Choroid plexus epithelial cell (primary cell): ENCODE measurements at regions not wholly inside any gene's neighbourhood (a gene's known extent, or its start where the extent isn't known, plus 50 kb on each side); places are given as distances from the start of the nearest gene placed in this dataset.

Experiments used
- DNase-seq: peaks from one replicate; pipeline ENCODE4 v3.0.0-alpha.2; 2010; ENCODE audit warnings: low read depth
- H3K4me3 ChIP-seq: 2 replicates; pipeline ENCODE4 v1.5.1; 2011; ENCODE audit warnings: low read depth, mild to moderate bottlenecking, control low read depth, low read length, moderate library complexity
- TF ChIP-seq, protein P1 (sequence below): conservative IDR thresholded peaks from 2 replicates; pipeline ENCODE4 v1.5.1; 2011; ENCODE audit warnings: low read depth, mild to moderate bottlenecking, control low read depth, inconsistent platforms, low read length, moderate library complexity

DNA sequence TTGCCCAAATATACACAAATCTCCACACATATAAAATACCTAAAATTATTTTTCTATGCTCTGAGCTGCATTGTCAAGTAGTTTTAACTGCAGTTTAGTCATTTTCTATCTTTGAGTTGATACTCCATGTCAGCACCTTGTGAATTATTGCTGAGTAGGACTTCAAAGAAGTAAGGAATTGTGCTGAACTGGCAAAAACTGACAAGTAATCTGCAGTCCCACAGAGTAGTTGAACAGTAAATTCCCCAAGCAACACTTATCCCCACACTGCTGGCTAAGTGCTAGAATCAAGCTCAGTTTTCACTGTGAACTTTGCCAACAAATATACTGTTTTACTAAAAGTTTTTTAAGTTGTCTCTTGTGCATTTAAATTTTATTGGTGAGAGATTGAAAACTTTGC lies 141.8 kb upstream of the ST6GAL2 start:
- TF ChIP-seq, protein P1, sequence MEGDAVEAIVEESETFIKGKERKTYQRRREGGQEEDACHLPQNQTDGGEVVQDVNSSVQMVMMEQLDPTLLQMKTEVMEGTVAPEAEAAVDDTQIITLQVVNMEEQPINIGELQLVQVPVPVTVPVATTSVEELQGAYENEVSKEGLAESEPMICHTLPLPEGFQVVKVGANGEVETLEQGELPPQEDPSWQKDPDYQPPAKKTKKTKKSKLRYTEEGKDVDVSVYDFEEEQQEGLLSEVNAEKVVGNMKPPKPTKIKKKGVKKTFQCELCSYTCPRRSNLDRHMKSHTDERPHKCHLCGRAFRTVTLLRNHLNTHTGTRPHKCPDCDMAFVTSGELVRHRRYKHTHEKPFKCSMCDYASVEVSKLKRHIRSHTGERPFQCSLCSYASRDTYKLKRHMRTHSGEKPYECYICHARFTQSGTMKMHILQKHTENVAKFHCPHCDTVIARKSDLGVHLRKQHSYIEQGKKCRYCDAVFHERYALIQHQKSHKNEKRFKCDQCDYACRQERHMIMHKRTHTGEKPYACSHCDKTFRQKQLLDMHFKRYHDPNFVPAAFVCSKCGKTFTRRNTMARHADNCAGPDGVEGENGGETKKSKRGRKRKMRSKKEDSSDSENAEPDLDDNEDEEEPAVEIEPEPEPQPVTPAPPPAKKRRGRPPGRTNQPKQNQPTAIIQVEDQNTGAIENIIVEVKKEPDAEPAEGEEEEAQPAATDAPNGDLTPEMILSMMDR, result no peak
- peak; percentile 37 for DNase-seq
- no peak overlapping the region for H3K4me3 ChIP-seq

DNA sequence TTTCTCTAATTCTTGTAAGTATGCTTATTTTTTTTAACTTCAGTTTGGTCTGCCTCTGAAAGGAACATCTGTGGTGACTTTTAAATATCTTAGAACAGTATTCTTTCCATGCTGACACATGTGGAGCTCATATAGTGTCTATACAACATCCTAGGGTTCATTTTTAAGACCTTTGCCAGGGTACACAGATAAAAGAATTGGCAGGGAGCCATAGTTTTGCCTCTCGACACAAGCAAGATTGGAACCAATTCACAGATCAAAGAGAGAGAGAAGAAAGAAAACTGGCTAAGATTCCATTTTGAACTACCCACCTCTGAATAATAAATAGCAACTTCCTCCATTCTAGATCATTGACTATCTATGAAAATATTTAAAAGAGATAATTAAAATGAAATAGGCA lies 142.7 kb upstream of the ST6GAL2 start:
- no peak for DNase-seq
- no peak overlapping the region for H3K4me3 ChIP-seq
- TF ChIP-seq, protein P1, result no peak

DNA sequence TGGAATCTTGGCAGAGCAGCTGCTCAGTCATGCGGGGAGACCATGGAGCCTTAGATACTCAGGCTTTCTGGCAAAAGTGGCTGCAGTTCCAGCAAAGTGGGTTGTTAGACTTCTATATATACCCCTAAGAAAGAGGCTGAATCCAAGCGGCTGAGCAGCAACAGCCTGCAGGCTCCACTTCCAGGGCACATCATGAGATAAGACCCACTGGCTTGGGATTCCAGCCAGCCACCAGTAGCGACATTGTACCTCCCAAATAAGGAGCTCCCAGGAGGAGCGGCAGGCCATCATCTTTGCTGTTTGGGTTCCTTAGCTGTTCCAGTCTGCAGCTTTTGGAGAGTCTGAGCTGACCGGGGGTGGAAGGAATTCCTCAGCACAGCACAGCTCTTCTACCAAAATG lies 150.3 kb upstream of the ST6GAL2 start:
- H3K4me3 ChIP-seq, result no peak overlapping the region
- TF ChIP-seq, protein P1, result no peak
- no peak for DNase-seq

DNA sequence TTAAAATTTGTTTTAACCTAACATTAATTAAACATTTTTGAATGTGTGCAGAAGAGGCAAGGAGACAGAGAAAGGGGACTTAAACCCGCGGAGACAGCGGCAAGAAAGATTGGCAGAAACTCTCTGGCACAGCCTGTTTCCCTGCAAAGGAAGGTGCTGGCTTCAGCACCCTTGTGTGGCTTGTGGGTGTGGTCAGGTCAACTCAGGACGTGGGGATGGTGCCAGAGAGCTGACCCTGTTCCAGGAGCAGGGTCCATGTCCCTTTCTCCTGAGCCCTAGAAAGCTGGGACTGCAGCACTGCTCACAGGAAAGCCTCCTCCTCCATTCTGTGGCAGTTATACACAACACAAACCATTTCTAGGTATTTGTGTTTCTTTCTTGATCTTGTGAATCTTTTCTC lies 176.2 kb upstream of the ST6GAL2 start:
- no peak overlapping the region for H3K4me3 ChIP-seq
- no peak for DNase-seq
- TF ChIP-seq, protein P1, result no peak

DNA sequence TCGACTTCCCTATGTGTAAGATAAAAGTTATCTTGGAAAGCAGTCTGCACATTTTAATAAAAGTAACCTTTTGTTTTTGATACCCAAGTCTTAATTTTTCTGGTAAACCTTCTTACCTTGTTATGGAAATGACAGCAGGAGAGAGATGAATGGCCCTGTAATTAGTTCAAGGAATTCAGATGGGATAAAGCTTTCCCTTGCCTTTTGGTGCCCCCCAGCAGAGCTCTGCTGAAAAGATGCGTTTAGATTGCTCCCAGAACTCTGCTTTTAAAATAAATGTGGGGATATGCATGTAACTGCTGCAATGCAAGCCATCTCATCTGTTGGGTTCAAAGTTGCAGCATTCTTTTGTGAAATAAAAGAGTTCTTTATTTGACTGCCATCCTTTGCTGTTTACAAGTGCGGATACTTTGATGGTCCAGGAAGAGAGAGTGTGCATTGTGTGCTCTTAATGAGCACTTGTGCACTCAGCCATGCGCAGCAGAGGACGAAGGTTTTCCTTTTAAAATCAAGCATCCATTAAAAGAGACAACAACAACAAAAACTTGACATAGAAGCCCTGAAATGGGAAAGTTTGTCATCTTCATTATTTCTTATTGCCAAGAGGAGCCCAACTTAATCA lies 176.7 kb upstream of the ST6GAL2 start:
- TF ChIP-seq, protein P1, result no peak
- no peak for DNase-seq
- no peak overlapping the region for H3K4me3 ChIP-seq

DNA sequence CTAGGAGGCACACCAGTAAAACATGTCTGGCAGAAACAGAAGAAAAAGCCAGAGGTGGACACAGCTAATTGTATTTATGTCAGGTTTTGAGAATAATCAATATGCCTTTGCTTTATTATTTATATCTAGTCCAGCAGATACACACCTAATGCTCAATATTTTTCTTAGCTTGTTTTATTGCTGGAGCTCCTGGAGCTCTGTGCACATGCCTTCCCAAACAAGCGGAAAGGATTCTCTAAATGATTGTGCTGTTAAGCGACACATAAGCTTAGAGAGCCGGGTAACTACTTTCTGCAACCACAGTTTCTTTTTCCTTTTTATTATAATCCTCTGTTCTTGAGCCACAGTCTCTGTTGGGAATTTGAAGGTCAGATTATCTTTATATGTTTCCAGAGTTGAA lies 177.3 kb upstream of the ST6GAL2 start:
- TF ChIP-seq, protein P1, result no peak
- no peak overlapping the region for H3K4me3 ChIP-seq
- no peak for DNase-seq

DNA sequence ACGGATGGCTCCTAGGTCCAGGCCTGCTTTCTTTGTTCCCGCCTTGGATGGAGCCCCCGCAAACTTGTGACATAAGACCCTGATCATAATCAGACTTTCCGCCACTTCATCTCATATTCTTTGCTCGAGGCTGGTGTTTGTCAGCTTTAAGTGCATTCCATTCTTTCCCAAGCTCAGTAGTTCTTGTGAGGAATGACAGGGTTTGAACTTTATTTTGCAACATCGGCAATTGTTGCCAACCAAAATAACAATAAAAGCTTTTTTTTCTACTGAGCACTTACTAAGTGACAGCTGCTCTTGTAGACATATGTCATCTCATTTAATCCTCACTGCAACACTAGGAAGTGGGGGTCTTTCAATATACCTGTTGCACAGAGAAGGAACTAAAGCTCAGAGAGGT lies 178.8 kb upstream of the ST6GAL2 start:
- DNase-seq, result peak; percentile 63
- no peak overlapping the region for H3K4me3 ChIP-seq
- TF ChIP-seq, protein P1, result no peak
